Glomerular endothelial cell (primary cell): ENCODE measurements at regions not wholly inside any gene's neighbourhood (a gene's known extent, or its start where the extent isn't known, plus 50 kb on each side); places are given as distances from the start of the nearest gene placed in this dataset.
A peak's percentile ranks its signal among the peaks of the same experiment; 100 is the strongest.
"Not testable (repeated sequence)": the region's sequence is repeated elsewhere in the genome, so short reads cannot be mapped to it uniquely, and the experiment has no call there.

Experiments
- DNase-seq: peaks from one replicate; pipeline ENCODE4 v3.0.0-alpha.2; 2011; ENCODE audit warnings: low read depth, low spot score; ENCODE audit errors: extremely low read depth

DNA sequence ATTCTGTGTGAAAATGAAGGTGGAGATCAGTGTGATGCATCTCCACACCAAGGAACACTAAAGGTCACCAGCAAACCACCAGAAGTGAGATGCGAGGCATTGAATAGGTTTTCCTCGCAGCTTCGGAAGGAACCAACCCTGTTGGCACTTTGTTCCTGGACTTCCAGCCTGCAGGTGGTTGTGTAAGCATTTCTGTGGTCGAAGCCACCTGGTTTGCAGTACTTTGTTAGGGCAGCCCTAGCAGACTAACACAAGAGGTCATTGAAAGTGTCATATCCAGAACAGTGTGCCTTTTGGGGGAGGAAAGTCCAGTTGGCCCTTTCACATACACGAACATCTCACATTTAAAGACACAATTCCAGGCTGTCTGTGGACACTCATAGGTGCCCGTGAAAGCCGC is 237.2 kb upstream of the PLGLB1 start:
- DNase-seq: not testable (repeated sequence)

GRCh38 chr2:87262184-87262702 is 240.6 kb upstream of the PLGLB1 start:
- DNase-seq: peak; percentile 12

- not testable (repeated sequence) for DNase-seq
Observed at GRCh38 chr2:87263868-87264518, 242.3 kb upstream of the PLGLB1 start.

DNA sequence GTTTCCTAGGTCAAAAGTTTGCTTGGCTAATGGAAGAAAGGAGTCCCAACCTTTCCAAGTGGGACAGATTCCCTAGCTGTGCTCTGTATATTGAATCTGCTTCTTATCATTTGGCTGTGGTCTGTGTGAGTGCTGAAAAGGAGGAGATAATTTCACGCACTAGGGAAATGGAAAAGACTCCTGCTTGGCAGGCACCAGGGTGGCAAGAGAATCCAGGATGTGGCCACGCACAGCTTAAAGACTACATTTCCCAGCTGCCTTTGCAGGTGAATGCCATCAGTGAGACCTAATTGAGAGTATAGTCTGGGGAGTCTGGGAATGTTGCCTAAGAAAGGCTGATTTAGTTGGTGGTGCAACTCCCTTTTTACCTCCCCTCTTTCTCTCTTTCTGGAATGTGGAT is 253.5 kb upstream of the PLGLB1 start:
- not testable (repeated sequence) for DNase-seq

DNA sequence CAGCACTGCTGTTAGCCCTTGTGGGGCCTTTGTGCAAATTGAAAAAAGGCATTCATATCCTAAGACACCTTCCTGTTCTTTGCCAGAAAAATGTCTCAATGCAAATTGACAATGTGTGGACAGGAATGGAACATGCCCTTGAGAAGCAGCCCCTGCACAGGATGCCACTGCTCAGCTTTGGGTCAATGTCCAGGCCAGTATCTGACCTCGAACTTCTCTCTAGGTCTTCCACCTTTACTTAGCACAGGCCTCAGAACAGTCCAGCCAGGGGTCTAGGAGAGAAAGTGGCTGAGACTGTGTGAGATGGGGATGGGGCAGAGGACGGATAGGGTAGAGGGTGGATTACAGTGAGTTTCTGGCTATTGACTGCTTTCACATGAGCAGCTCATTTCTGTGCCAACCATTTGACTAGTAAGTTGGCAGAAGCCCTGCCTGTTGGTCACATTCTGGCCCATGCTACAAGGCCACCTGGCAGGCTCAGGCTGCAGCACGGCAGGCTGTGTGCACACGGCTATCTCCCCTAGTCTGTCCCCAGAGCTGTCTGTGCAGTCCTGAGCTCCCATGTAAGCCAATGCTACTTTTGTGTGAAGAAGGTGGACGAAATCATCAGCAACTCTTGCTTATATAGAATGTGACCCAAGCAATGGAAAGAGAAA is 254.5 kb upstream of the PLGLB1 start:
- DNase-seq: not testable (repeated sequence)

DNA sequence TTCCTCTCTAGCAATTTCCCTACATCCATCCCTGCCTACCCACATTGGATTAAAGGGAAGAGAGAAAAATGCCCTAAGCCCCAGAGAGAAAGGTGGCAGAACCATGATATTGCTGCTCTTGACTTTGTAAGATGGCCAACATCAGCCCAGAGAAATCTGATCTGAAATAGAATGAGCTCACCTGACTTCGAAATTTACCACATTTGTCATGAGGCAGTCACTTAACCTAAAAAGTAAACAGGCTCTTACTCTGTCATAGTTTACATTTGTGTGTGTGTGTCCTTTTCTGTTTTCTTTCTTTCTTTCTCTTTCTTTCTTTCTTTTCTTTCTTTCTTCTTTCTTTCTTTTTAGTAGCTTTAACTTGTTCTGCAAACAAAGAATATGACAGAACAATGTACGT is 255.0 kb upstream of the PLGLB1 start:
- DNase-seq: not testable (repeated sequence)

GRCh38 chr2:87277734-87278133 is 256.1 kb upstream of the PLGLB1 start:
- not testable (repeated sequence) for DNase-seq

- DNase-seq: not testable (repeated sequence)
Observed at GRCh38 chr2:87280596-87281355, 259.1 kb upstream of the PLGLB1 start.

GRCh38 chr2:87283735-87284470 is 262.3 kb upstream of the PLGLB1 start:
- DNase-seq: not testable (repeated sequence)

- not testable (repeated sequence) for DNase-seq
Observed at GRCh38 chr2:87284471-87284772, 262.8 kb upstream of the PLGLB1 start.

DNA sequence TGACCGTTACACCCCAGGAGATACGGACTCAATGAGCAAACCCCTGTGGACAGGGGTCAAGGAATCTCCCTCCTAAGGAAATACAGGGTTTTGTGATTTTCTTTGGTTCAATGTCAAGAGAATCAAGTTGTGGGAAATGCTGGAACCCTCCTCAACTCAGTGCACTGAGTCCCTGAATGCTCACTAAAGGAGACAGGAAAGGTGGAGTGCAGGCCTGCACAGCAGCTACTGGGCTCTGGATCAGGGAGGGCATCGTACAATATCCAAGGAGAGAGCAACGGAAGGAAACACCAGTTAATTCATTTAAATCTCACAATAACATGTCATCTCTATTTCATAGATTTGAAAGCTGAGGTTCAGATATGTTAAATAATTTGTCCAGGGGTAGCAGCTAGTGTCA is 263.5 kb upstream of the PLGLB1 start:
- not testable (repeated sequence) for DNase-seq

- DNase-seq: not testable (repeated sequence)
Observed at GRCh38 chr2:87290566-87291307, 269.1 kb upstream of the PLGLB1 start.

GRCh38 chr2:87291400-87292200 is 270.0 kb upstream of the PLGLB1 start:
- DNase-seq: not testable (repeated sequence)

DNA sequence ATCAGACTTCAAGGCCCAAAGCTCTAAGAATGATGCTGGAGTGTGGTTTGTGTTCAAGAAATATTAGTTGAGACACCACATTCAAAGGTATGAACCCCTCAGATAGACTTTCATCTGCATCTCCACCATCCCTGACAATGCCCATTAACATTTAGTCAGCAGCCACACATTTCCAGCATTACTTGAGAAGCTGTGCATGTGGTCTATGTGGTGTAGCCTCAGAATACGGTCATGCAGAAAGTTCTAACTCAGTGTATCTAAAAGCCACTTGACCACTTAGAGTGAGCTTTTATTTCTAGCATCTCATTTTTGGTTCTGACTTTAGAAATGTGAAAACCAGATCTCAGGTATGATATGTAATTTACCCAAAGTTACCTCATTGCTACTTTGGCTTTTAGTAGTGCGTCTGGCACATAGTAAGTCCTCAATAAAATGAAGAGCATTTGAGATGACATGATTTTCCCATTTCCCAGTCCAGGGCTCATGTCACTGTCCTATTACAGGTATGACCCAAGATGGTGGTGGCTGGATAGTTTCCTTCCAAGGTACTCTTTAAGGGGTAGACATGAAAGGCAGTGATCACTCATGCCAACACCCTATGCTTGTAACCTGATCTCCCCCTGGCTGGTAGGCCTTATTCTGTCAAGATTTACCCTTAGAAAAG is 272.4 kb upstream of the PLGLB1 start:
- DNase-seq: not testable (repeated sequence)

DNA sequence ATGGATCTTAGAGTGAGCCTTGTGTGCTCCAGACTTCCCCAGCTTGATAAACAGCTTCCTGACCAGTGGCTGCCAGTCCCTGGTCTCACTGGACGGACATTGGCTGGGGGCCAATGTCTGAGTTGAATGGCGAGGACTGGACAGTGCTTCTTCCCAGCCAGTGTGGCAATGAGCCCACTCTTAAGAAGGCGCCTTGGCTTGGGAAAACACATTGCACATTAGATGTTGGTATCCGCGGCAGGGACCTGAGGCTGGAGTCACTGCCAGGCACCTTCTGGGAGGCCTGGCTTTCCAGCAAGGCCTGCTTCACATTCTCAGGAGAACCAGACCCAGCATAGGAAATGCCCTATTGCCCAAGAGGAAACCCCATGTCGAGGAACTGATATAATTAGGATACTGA is 273.5 kb upstream of the PLGLB1 start:
- peak; percentile 48 for DNase-seq

GRCh38 chr2:87301349-87301748 is 279.7 kb upstream of the PLGLB1 start:
- DNase-seq: not testable (repeated sequence)

- not testable (repeated sequence) for DNase-seq
Observed at GRCh38 chr2:87301871-87302270, 280.2 kb upstream of the PLGLB1 start.

- not testable (repeated sequence) for DNase-seq
Observed at GRCh38 chr2:87308621-87309020, 287.0 kb upstream of the PLGLB1 start.

DNA sequence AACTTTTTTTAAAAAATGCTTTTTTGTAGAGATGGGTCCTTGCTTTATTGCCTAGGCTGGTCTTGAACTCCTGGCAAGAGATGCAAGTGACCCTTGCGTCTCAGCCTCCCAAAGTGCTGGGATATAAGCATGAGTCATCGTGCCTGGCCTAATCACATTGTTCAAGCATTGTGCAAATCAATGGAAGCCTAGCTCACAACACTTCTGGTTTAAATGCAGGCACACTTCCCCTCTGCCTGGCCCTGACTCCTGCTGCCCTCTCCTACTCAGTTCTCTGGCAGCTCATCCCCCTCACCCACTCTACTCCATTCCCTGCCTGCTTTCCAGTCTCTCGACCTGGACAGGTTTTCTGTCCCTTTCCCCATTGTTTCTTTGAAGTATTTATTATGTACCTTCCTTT is 288.1 kb upstream of the PLGLB1 start:
- not testable (repeated sequence) for DNase-seq
